H1 (cell line): ENCODE measurements at regions not wholly inside any gene's neighbourhood (a gene's known extent, or its start where the extent isn't known, plus 50 kb on each side); places are given as distances from the start of the nearest gene placed in this dataset.

Experiments
- CTCF ChIP-seq, 3 experiments: IDR thresholded peaks; 1 replicate in 2 of 3; 2 replicates in 1 of 3; pipeline versions ENCODE4 v1.5.1 to v1.6.1; 2011; ENCODE audit warnings: low read length in 3 of 3, mild to moderate bottlenecking in 3 of 3, inconsistent platforms in 2 of 3, low read depth in 1 of 3, moderate library complexity in 1 of 3; ENCODE audit not compliant: insufficient read depth in 1 of 3; ENCODE audit errors: control extremely low read depth in 1 of 3

- 0 out of 4 replicates have a peak, but pooled peaks of 1 of the 3 experiments have one; percentile 1 for TF ChIP-seq CTCF (IDR thresholded peaks at IDR 0.05; ENCODE audit: control extremely low read depth in 1 of 3, insufficient read depth in 1 of 3, low read depth in 1 of 3, low read length in 3 of 3)
Observed at GRCh38 chr5:116773926-116774325, 199.3 kb upstream of the SEMA6A start (continued).
